H1 (cell line): ENCODE measurements at regions not wholly inside any gene's neighbourhood (a gene's known extent, or its start where the extent isn't known, plus 50 kb on each side); places are given as distances from the start of the nearest gene placed in this dataset.

Source experiments
- CTCF ChIA-PET: fragments of 300-600 bp; sonication (Branson Sonifier 250); formaldehyde crosslinking; loops from one replicate; lab custom pipeline; 2021; ENCODE audit not compliant: partially characterized antibody; lab: Charles Lee
- POLR2A ChIA-PET: fragments of 300-600 bp; sonication (Branson Sonifier 250); formaldehyde crosslinking; loops from one replicate; lab custom pipeline; 2021; ENCODE audit warnings: inconsistent platforms; ENCODE audit not compliant: partially characterized antibody; lab: Charles Lee
- DNase-seq, 2 experiments: peaks; one replicate each; pipeline versions ENCODE4 v3.0.0 to v3.0.0-alpha.2; 2010 to 2022; ENCODE audit warnings: low spot score in 2 of 2, low read depth in 1 of 2, mixed read lengths in 1 of 2
- FAIRE-seq: peaks from 2 replicates; lab custom pipeline; 2011; peaks lifted over from hg19 to GRCh38; lab: Jason Lieb, UNC
- H2AFZ ChIP-seq: 2 replicates; pipeline ENCODE4 v1.8.1; 2012; ENCODE audit warnings: low read length, inconsistent platforms
- H2AK5ac ChIP-seq: 2 replicates; pipeline ENCODE4 v1.6.1; 2013; ENCODE audit warnings: low read depth, low read length
- H2BK120ac ChIP-seq: replicated peaks from 2 replicates; pipeline ENCODE3; 2013; ENCODE audit warnings: low read depth, low read length, inconsistent platforms
- H2BK12ac ChIP-seq: 2 replicates; pipeline ENCODE4 v1.6.1; 2013; ENCODE audit warnings: low read depth, low read length
- H2BK15ac ChIP-seq: 2 replicates; pipeline ENCODE4 v1.6.1; 2013; ENCODE audit warnings: low read length
- H2BK20ac ChIP-seq: 2 replicates; pipeline ENCODE4 v1.6.1; 2013; ENCODE audit warnings: low read length
- H2BK5ac ChIP-seq: 2 replicates; pipeline ENCODE4 v1.6.1; 2013; ENCODE audit warnings: low read depth, low read length
- H3K14ac ChIP-seq: 2 replicates; pipeline ENCODE4 v1.6.1; 2013; ENCODE audit warnings: inconsistent platforms; ENCODE audit not compliant: insufficient read length
- H3K18ac ChIP-seq: 2 replicates; pipeline ENCODE4 v1.6.1; 2013; ENCODE audit warnings: low read length; ENCODE audit errors: extremely low read depth
- H3K23ac ChIP-seq: 2 replicates; pipeline ENCODE4 v1.6.1; 2013; ENCODE audit warnings: inconsistent platforms; ENCODE audit not compliant: insufficient read length
- H3K23me2 ChIP-seq: 2 replicates; pipeline ENCODE4 v1.6.1; 2013; ENCODE audit warnings: low read depth, low read length
- H3K27ac ChIP-seq: 2 replicates; pipeline ENCODE4 v1.6.1; 2011; ENCODE audit warnings: low read depth, low read length, inconsistent platforms
- H3K27me3 ChIP-seq, 4 experiments: replicated peaks in 1 of 4; 1 replicate in 1 of 4; 2 replicates in 3 of 4; pipeline versions ENCODE4 v1.6.1 to v1.8.1; 2011 to 2013; ENCODE audit warnings: low read length in 3 of 4, mild to moderate bottlenecking in 3 of 4, inconsistent platforms in 2 of 4, mixed read lengths in 2 of 4, moderate library complexity in 1 of 4; ENCODE audit not compliant: control insufficient read depth in 3 of 4, insufficient read depth in 3 of 4; ENCODE audit errors: extremely low read depth in 1 of 4
- H3K36me3 ChIP-seq, 4 experiments: 2 replicates each; pipeline versions ENCODE4 v1.6.1 to v1.8.1; 2011 to 2013; ENCODE audit warnings: mild to moderate bottlenecking in 4 of 4, low read length in 3 of 4, moderate library complexity in 2 of 4, control low read depth in 1 of 4, inconsistent platforms in 1 of 4; ENCODE audit not compliant: insufficient read depth in 4 of 4, control insufficient read depth in 2 of 4
- H3K4ac ChIP-seq: replicated peaks from 2 replicates; pipeline ENCODE3; 2013; ENCODE audit warnings: low read length, low read depth, mixed read lengths, inconsistent platforms; ENCODE audit not compliant: insufficient read length
- H3K4me1 ChIP-seq, 4 experiments: replicated peaks in 1 of 4; 1 replicate in 1 of 4; 2 replicates in 3 of 4; pipeline versions ENCODE4 v1.6.1 to v1.8.1; 2011 to 2013; ENCODE audit warnings: low read length in 3 of 4, inconsistent platforms in 2 of 4, mixed read lengths in 1 of 4; ENCODE audit not compliant: insufficient read depth in 4 of 4, control insufficient read depth in 3 of 4
- H3K4me2 ChIP-seq, 2 experiments: 2 replicates each; pipeline versions ENCODE4 v1.6.1 to v1.8.1; 2011 to 2013; ENCODE audit warnings: low read depth in 2 of 2, low read length in 2 of 2, control low read depth in 1 of 2, inconsistent platforms in 1 of 2, mild to moderate bottlenecking in 1 of 2; ENCODE audit not compliant: insufficient read depth in 1 of 2
- H3K4me3 ChIP-seq, 4 experiments: fragments of 200-600, 300-600 bp in 1 of 4; sonication (generic), shearing (Covaris generic), sonication (Bioruptor Twin) in 1 of 4; 2 replicates each; pipeline versions ENCODE4 v1.5.1 to v1.8.1; 2011 to 2016; ENCODE audit warnings: low read length in 4 of 4, low read depth in 3 of 4, control low read depth in 2 of 4, inconsistent platforms in 2 of 4, mild to moderate bottlenecking in 2 of 4, mixed read lengths in 1 of 4, moderate library complexity in 1 of 4; ENCODE audit not compliant: insufficient read depth in 2 of 4; ENCODE audit errors: extremely low read depth in 1 of 4
- H3K56ac ChIP-seq: replicated peaks from 2 replicates; pipeline ENCODE3; 2013; ENCODE audit warnings: low read depth, mild to moderate bottlenecking, mixed read lengths, low read length, inconsistent platforms; ENCODE audit not compliant: insufficient read length
- H3K79me1 ChIP-seq: 2 replicates; pipeline ENCODE4 v1.6.1; 2013; ENCODE audit warnings: low read depth, low read length, control low read depth
- H3K79me2 ChIP-seq, 2 experiments: 2 replicates each; pipeline versions ENCODE4 v1.6.1 to v1.8.1; 2012 to 2013; ENCODE audit warnings: low read length in 2 of 2, mild to moderate bottlenecking in 2 of 2, inconsistent platforms in 1 of 2; ENCODE audit not compliant: insufficient read depth in 2 of 2, control insufficient read depth in 1 of 2
- H3K9ac ChIP-seq, 4 experiments: replicated peaks in 1 of 4; 1 replicate in 1 of 4; 2 replicates in 3 of 4; pipeline versions ENCODE4 v1.6.1 to v1.8.1; 2011 to 2013; ENCODE audit warnings: low read depth in 3 of 4, low read length in 3 of 4, control low read depth in 2 of 4, mild to moderate bottlenecking in 2 of 4, moderate library complexity in 2 of 4, inconsistent platforms in 1 of 4; ENCODE audit errors: extremely low read depth in 1 of 4
- H3K9me3 ChIP-seq, 2 experiments: 2 replicates each; pipeline versions ENCODE4 v1.6.1 to v1.8.1; 2012 to 2013; ENCODE audit warnings: mild to moderate bottlenecking in 2 of 2, moderate library complexity in 2 of 2, control low read depth in 1 of 2, inconsistent platforms in 1 of 2, low read depth in 1 of 2, low read length in 1 of 2, mixed read lengths in 1 of 2; ENCODE audit not compliant: insufficient read depth in 2 of 2
- H4K20me1 ChIP-seq, 2 experiments: replicated peaks in 1 of 2; 2 replicates each; pipeline versions ENCODE3 to v1.8.1; 2011 to 2013; ENCODE audit warnings: inconsistent platforms in 2 of 2, low read length in 2 of 2, mild to moderate bottlenecking in 1 of 2; ENCODE audit not compliant: insufficient read depth in 2 of 2, control insufficient read depth in 1 of 2
- H4K5ac ChIP-seq: 2 replicates; pipeline ENCODE4 v1.6.1; 2013; ENCODE audit warnings: low read length, low read depth, mixed read lengths, inconsistent platforms; ENCODE audit not compliant: insufficient read length
- H4K8ac ChIP-seq: 2 replicates; pipeline ENCODE4 v1.8.0; 2013; ENCODE audit warnings: mild to moderate bottlenecking, moderate library complexity, low read length, inconsistent platforms; ENCODE audit not compliant: insufficient read depth; ENCODE audit errors: extremely low read depth
- H4K91ac ChIP-seq: replicated peaks from 2 replicates; pipeline ENCODE3; 2013; ENCODE audit warnings: low read length, mixed read lengths, inconsistent platforms; ENCODE audit not compliant: insufficient read length
- BACH1 ChIP-seq: IDR thresholded peaks from 2 replicates; pipeline ENCODE4 v1.6.1; 2012; ENCODE audit warnings: low read length, improper control_type of control experiment
- BCL11A ChIP-seq, 2 experiments: IDR thresholded peaks; one replicate each; pipeline ENCODE4 v1.6.1; 2011; ENCODE audit warnings: low read depth in 2 of 2, low read length in 2 of 2, mild to moderate bottlenecking in 2 of 2
- BRCA1 ChIP-seq: IDR thresholded peaks from 2 replicates; pipeline ENCODE4 v1.6.1; 2012; ENCODE audit warnings: low read depth, low read length, improper control_type of control experiment
- CBX5 ChIP-seq: fragments of 300-800, 300-1000 bp; sonication (generic); IDR thresholded peaks from 2 replicates; pipeline ENCODE4 v1.7.1; 2016; ENCODE audit warnings: antibody characterized with exemption, low read length, low read depth
- CBX8 ChIP-seq: fragments of 300-800, 300-1000 bp; sonication (generic); IDR thresholded peaks from 2 replicates; pipeline ENCODE4 v1.7.1; 2016; ENCODE audit warnings: low read depth, low read length, borderline replicate concordance
- CREB1 ChIP-seq: IDR thresholded peaks from 2 replicates; pipeline ENCODE4 v1.6.1; 2012; ENCODE audit warnings: inconsistent platforms
- FOSL1 ChIP-seq: IDR thresholded peaks from 2 replicates; pipeline ENCODE4 v1.6.1; 2011; ENCODE audit warnings: mild to moderate bottlenecking, low read depth, low read length, moderate library complexity; ENCODE audit not compliant: insufficient read depth
- JUN ChIP-seq: IDR thresholded peaks from 2 replicates; pipeline ENCODE4 v1.6.1; 2011; ENCODE audit warnings: low read depth, mild to moderate bottlenecking, improper control_type of control experiment, low read length
- JUND ChIP-seq: IDR thresholded peaks from 2 replicates; pipeline ENCODE4 v1.6.1; 2011; ENCODE audit warnings: mild to moderate bottlenecking, improper control_type of control experiment, low read length
- RNF2 ChIP-seq: fragments of 200-900, 300-1000 bp; sonication (generic); IDR thresholded peaks from 2 replicates; pipeline ENCODE4 v1.7.1; 2016; ENCODE audit warnings: borderline replicate concordance, low read depth, mild to moderate bottlenecking, antibody characterized with exemption, low read length; ENCODE audit not compliant: poor library complexity, severe bottlenecking; ENCODE audit errors: missing control alignments
- SP4 ChIP-seq: IDR thresholded peaks from 2 replicates; pipeline ENCODE4 v1.6.1; 2012; ENCODE audit warnings: low read length, inconsistent platforms
- TEAD4 ChIP-seq: IDR thresholded peaks from 2 replicates; pipeline ENCODE4 v1.6.1; 2012; ENCODE audit warnings: low read depth, low read length, inconsistent platforms, mixed read lengths
- WGBS, 2 experiments: shearing (Covaris generic) in 1 of 2; methylation state at CpG; one replicate each; pipeline versions ENCODE4 v1.1.6 to v1.1.7; 2013 to 2015; ENCODE audit warnings: low lambda C conversion rate in 2 of 2, mixed read lengths in 2 of 2, inconsistent platforms in 1 of 2, low coverage in 1 of 2, missing lambda C conversion rate in 1 of 2; ENCODE audit not compliant: insufficient replicate concordance in 2 of 2, insufficient coverage in 1 of 2, insufficient read length in 1 of 2; ENCODE audit errors: extremely low coverage in 1 of 2, missing lambda C conversion rate in 1 of 2; 5-methylcytosine and 5-hydroxymethylcytosine counted together

GRCh38 chr12:82015623-82016347, 256.6 kb upstream of the PPFIA2 start:
- WGBS, 2 experiments: 90% methylated on average over 1 of the region's 1 CpG; no CpG with 5 or more reads in 1 of the 2 experiments
- H3K9ac ChIP-seq: no peak overlapping the region
- TF ChIP-seq CBX5: no peak
- TF ChIP-seq BRCA1: no peak
- no peak for TF ChIP-seq CREB1
- TF ChIP-seq TEAD4: no peak
- TF ChIP-seq JUN: no peak
- TF ChIP-seq BACH1: no peak
- no peak for TF ChIP-seq RNF2
- TF ChIP-seq SP4: no peak
- TF ChIP-seq CBX8: no peak
- TF ChIP-seq BCL11A (IDR thresholded peaks at IDR 0.05; ENCODE audit: low read depth in 2 of 2, low read length in 2 of 2): no peak
- no peak for TF ChIP-seq JUND
- no peak for TF ChIP-seq FOSL1

More at GRCh38 chr12:82015623-82016347, 256.6 kb upstream of the PPFIA2 start:
- Histone ChIP-seq H4K8ac (no peak overlapping the region), H2BK120ac (no peak overlapping the region), H4K91ac (no peak overlapping the region), H3K79me2 (no peaks in the 10 kb centered on the region), H3K4me1 (no peaks in the 10 kb centered on the region), H2AFZ (no peak overlapping the region), H3K36me3 (no peaks in the 10 kb centered on the region), H4K20me1 (no peaks in the 10 kb centered on the region), H2BK15ac (no peak overlapping the region), H3K79me1 (no peaks in the 10 kb centered on the region), H3K23me2 (no peaks in the 10 kb centered on the region), H3K56ac (no peak overlapping the region), H4K5ac (no peak overlapping the region), H3K4me3 (no peak overlapping the region), H3K18ac (no peak overlapping the region), H3K27me3 (no peaks in the 10 kb centered on the region), H3K14ac (no peak overlapping the region), H2BK12ac (no peak overlapping the region), H3K4ac (no peak overlapping the region), H2AK5ac (no peak overlapping the region), H3K23ac (no peak overlapping the region), H3K27ac (no peak overlapping the region), H2BK5ac (no peak overlapping the region), H2BK20ac (no peak overlapping the region), H3K4me2 (no peak overlapping the region), H3K9me3 (peaks cover 7 to 8% of the 10 kb centered on the region in 2 experiments; a peak in 3 of 4 replicates)
- no peak for DNase-seq
- POLR2A ChIA-PET: no interaction called here
- no peak for FAIRE-seq
- CTCF ChIA-PET: no interaction called here
